ENCODE measurements at regions not wholly inside any gene's neighbourhood (a gene's known extent, or its start where the extent isn't known, plus 50 kb on each side); places are given as distances from the start of the nearest gene placed in this dataset.
A peak's percentile ranks its signal among the peaks of the same experiment; 100 is the strongest.

- no peaks in the 10 kb centered on the region for H3K79me2 ChIP-seq (ENCODE audit: low read length)
- no peaks in the 10 kb centered on the region for H3K9me3 ChIP-seq (ENCODE audit: insufficient read depth, low read length)
- no peak overlapping the region for H2AFZ ChIP-seq (ENCODE audit: low read depth, low read length)
- no peak overlapping the region for H3K4me3 ChIP-seq (ENCODE audit: low read length)
- no peak overlapping the region for H3K4me2 ChIP-seq (ENCODE audit: low read length)
- no peaks in the 10 kb centered on the region for H3K4me1 ChIP-seq (ENCODE audit: low read length)
- no peaks in the 10 kb centered on the region for H4K20me1 ChIP-seq (ENCODE audit: insufficient read depth, low read length)
- no peaks in the 10 kb centered on the region for H3K27me3 ChIP-seq (ENCODE audit: low read depth, low read length)
- no peak overlapping the region for H3K9ac ChIP-seq (ENCODE audit: low read length)
- no peak overlapping the region for H3K27ac ChIP-seq (ENCODE audit: low read length)
- no peak for TF ChIP-seq EZH2phosphoT487 (IDR thresholded peaks at IDR 0.05; ENCODE audit: low read depth)
- TF ChIP-seq CTCF (IDR thresholded peaks at IDR 0.05; ENCODE audit: low read depth, low read length), result peak; percentile 27; the same call in 1 of the 2 replicates
- H3K36me3 ChIP-seq (replicated peaks; ENCODE audit: low read depth, low read length), result no peaks in the 10 kb centered on the region
Measured at GRCh38 chr2:162989507-162989906, 150.9 kb upstream of the KCNH7 start.

GRCh38 chr2:162974771-162975170, 136.2 kb upstream of the KCNH7 start:
- no peak overlapping the region for H3K4me2 ChIP-seq (ENCODE audit: low read length)
- no peaks in the 10 kb centered on the region for H3K27me3 ChIP-seq (ENCODE audit: low read depth, low read length)
- no peak overlapping the region for H3K27ac ChIP-seq (ENCODE audit: low read length)
- no peaks in the 10 kb centered on the region for H3K9me3 ChIP-seq (ENCODE audit: insufficient read depth, low read length)
- no peaks in the 10 kb centered on the region for H3K79me2 ChIP-seq (ENCODE audit: low read length)
- H3K36me3 ChIP-seq (replicated peaks; ENCODE audit: low read depth, low read length), result no peaks in the 10 kb centered on the region
- H3K9ac ChIP-seq (ENCODE audit: low read length), result no peak overlapping the region
- H2AFZ ChIP-seq (ENCODE audit: low read depth, low read length), result no peak overlapping the region
- H3K4me3 ChIP-seq (ENCODE audit: low read length), result no peak overlapping the region
- H3K4me1 ChIP-seq (ENCODE audit: low read length), result peaks cover 7% of the 10 kb centered on the region
- no peaks in the 10 kb centered on the region for H4K20me1 ChIP-seq (ENCODE audit: insufficient read depth, low read length)
- TF ChIP-seq CTCF (IDR thresholded peaks at IDR 0.05; ENCODE audit: low read depth, low read length), result no peak
- TF ChIP-seq EZH2phosphoT487 (IDR thresholded peaks at IDR 0.05; ENCODE audit: low read depth), result no peak

GRCh38 chr2:162972383-162972782, 133.8 kb upstream of the KCNH7 start:
- Histone ChIP-seq H3K4me3 (ENCODE audit: low read length) (no peak overlapping the region), H3K36me3 (replicated peaks; ENCODE audit: low read depth, low read length) (no peaks in the 10 kb centered on the region), H3K9me3 (ENCODE audit: insufficient read depth, low read length) (no peaks in the 10 kb centered on the region), H2AFZ (ENCODE audit: low read depth, low read length) (no peak overlapping the region), H3K4me2 (ENCODE audit: low read length) (no peak overlapping the region), H3K9ac (ENCODE audit: low read length) (no peak overlapping the region), H3K4me1 (ENCODE audit: low read length) (peaks cover 7% of the 10 kb centered on the region), H3K27me3 (ENCODE audit: low read depth, low read length) (no peaks in the 10 kb centered on the region), H3K79me2 (ENCODE audit: low read length) (no peaks in the 10 kb centered on the region), H4K20me1 (ENCODE audit: insufficient read depth, low read length) (no peaks in the 10 kb centered on the region), H3K27ac (ENCODE audit: low read length) (no peak overlapping the region)
- no peak for TF ChIP-seq EZH2phosphoT487 (IDR thresholded peaks at IDR 0.05; ENCODE audit: low read depth)
- no peak for TF ChIP-seq CTCF (IDR thresholded peaks at IDR 0.05; ENCODE audit: low read depth, low read length)

GRCh38 chr2:162968306-162968705, 129.7 kb upstream of the KCNH7 start:
- Histone ChIP-seq H3K9me3 (ENCODE audit: insufficient read depth, low read length) (no peaks in the 10 kb centered on the region), H3K4me3 (ENCODE audit: low read length) (no peak overlapping the region), H3K27ac (ENCODE audit: low read length) (no peak overlapping the region), H3K4me2 (ENCODE audit: low read length) (no peak overlapping the region), H3K79me2 (ENCODE audit: low read length) (no peaks in the 10 kb centered on the region), H3K9ac (ENCODE audit: low read length) (no peak overlapping the region), H4K20me1 (ENCODE audit: insufficient read depth, low read length) (no peaks in the 10 kb centered on the region), H3K4me1 (ENCODE audit: low read length) (peaks cover 7% of the 10 kb centered on the region), H2AFZ (ENCODE audit: low read depth, low read length) (no peak overlapping the region), H3K36me3 (replicated peaks; ENCODE audit: low read depth, low read length) (no peaks in the 10 kb centered on the region), H3K27me3 (ENCODE audit: low read depth, low read length) (no peaks in the 10 kb centered on the region)
- no peak for TF ChIP-seq CTCF (IDR thresholded peaks at IDR 0.05; ENCODE audit: low read depth, low read length)
- TF ChIP-seq EZH2phosphoT487 (IDR thresholded peaks at IDR 0.05; ENCODE audit: low read depth), result no peak

Data from OCI-LY3 (cell line).